H9 (cell line): ENCODE measurements at regions not wholly inside any gene's neighbourhood (a gene's known extent, or its start where the extent isn't known, plus 50 kb on each side); places are given as distances from the start of the nearest gene placed in this dataset.

Source experiments
- DNase-seq: peaks from one replicate; pipeline ENCODE4 v3.0.0-alpha.2; 2017
- H2AFZ ChIP-seq: one replicate; pipeline ENCODE4 v1.6.1; 2013; ENCODE audit warnings: mild to moderate bottlenecking, low read length, control low read depth, moderate library complexity
- H2AK5ac ChIP-seq: 2 replicates; pipeline ENCODE4 v1.6.1; 2013; ENCODE audit warnings: low read length, control low read depth, mixed read lengths; ENCODE audit not compliant: insufficient read length
- H2BK120ac ChIP-seq: one replicate; pipeline ENCODE4 v1.6.1; 2013; ENCODE audit warnings: low read depth, mild to moderate bottlenecking, low read length, control low read depth, inconsistent platforms; ENCODE audit not compliant: poor library complexity, severe bottlenecking
- H2BK12ac ChIP-seq: 2 replicates; pipeline ENCODE4 v1.6.1; 2013; ENCODE audit warnings: low read length, control low read depth, mixed read lengths, low read depth; ENCODE audit not compliant: insufficient read length
- H2BK15ac ChIP-seq: 2 replicates; pipeline ENCODE4 v1.6.1; 2013; ENCODE audit warnings: low read depth, low read length, control low read depth
- H2BK20ac ChIP-seq: one replicate; pipeline ENCODE4 v1.6.1; 2013; ENCODE audit warnings: low read depth, mild to moderate bottlenecking, low read length, control low read depth, inconsistent platforms; ENCODE audit not compliant: poor library complexity, severe bottlenecking
- H2BK5ac ChIP-seq: 2 replicates; pipeline ENCODE4 v1.6.1; 2013; ENCODE audit warnings: low read length, control low read depth, mixed read lengths; ENCODE audit not compliant: insufficient read length
- H3K14ac ChIP-seq: 2 replicates; pipeline ENCODE4 v1.6.1; 2013; ENCODE audit warnings: low read length, control low read depth; ENCODE audit not compliant: insufficient read depth
- H3K18ac ChIP-seq: 2 replicates; pipeline ENCODE4 v1.6.1; 2013; ENCODE audit warnings: low read depth, mild to moderate bottlenecking, mixed read lengths, low read length, control low read depth; ENCODE audit not compliant: insufficient read length
- H3K23ac ChIP-seq: 2 replicates; pipeline ENCODE4 v1.6.1; 2013; ENCODE audit warnings: low read length, control low read depth, mixed read lengths, low read depth; ENCODE audit not compliant: insufficient read length
- H3K23me2 ChIP-seq: 2 replicates; pipeline ENCODE4 v1.6.1; 2013; ENCODE audit warnings: low read depth, mild to moderate bottlenecking, mixed read lengths, low read length, control low read depth; ENCODE audit not compliant: insufficient read length, poor library complexity, severe bottlenecking
- H3K27ac ChIP-seq: 2 replicates; pipeline ENCODE4 v1.5.1; 2013; ENCODE audit warnings: low read length, control low read depth, mixed read lengths, low read depth; ENCODE audit not compliant: insufficient read length
- H3K27me3 ChIP-seq: 2 replicates; pipeline ENCODE4 v1.6.1; 2013; ENCODE audit warnings: low read length, control low read depth, inconsistent platforms; ENCODE audit not compliant: insufficient read depth
- H3K4ac ChIP-seq: 2 replicates; pipeline ENCODE4 v1.6.1; 2013; ENCODE audit warnings: low read depth, mild to moderate bottlenecking, control low read depth, inconsistent platforms, low read length, moderate library complexity
- H3K4me1 ChIP-seq: 2 replicates; pipeline ENCODE4 v1.6.1; 2013; ENCODE audit warnings: low read length, control low read depth, inconsistent platforms; ENCODE audit not compliant: insufficient read depth
- H3K4me2 ChIP-seq: 2 replicates; pipeline ENCODE4 v1.6.1; 2013; ENCODE audit warnings: low read length, control low read depth, mixed read lengths; ENCODE audit not compliant: insufficient read length, insufficient read depth
- H3K56ac ChIP-seq: 2 replicates; pipeline ENCODE4 v1.6.1; 2013; ENCODE audit warnings: low read depth, mild to moderate bottlenecking, mixed read lengths, low read length, control low read depth; ENCODE audit not compliant: insufficient read length
- H3K79me1 ChIP-seq: 2 replicates; pipeline ENCODE4 v1.6.1; 2013; ENCODE audit warnings: low read depth, mild to moderate bottlenecking, moderate library complexity, low read length, control low read depth, inconsistent platforms; ENCODE audit not compliant: insufficient read depth, poor library complexity, severe bottlenecking
- H3K79me2 ChIP-seq: 2 replicates; pipeline ENCODE4 v1.6.1; 2013; ENCODE audit warnings: low read length, control low read depth, inconsistent platforms; ENCODE audit not compliant: insufficient read depth
- H3K9ac ChIP-seq: 2 replicates; pipeline ENCODE4 v1.6.1; 2013; ENCODE audit warnings: low read length, control low read depth, mixed read lengths; ENCODE audit not compliant: insufficient read length; ENCODE audit errors: extremely low read depth
- H3K9me3 ChIP-seq: one replicate; pipeline ENCODE4 v1.6.1; 2013; ENCODE audit warnings: low read depth, low read length, inconsistent platforms; ENCODE audit not compliant: control insufficient read depth
- H3T11ph ChIP-seq: one replicate; pipeline ENCODE4 v1.6.1; 2013; ENCODE audit warnings: mild to moderate bottlenecking, low read length, control low read depth, inconsistent platforms
- H4K20me1 ChIP-seq: one replicate; pipeline ENCODE4 v1.6.1; 2013; ENCODE audit not compliant: control insufficient read depth, insufficient read length, insufficient read depth
- H4K5ac ChIP-seq: 2 replicates; pipeline ENCODE4 v1.6.1; 2013; ENCODE audit warnings: low read depth, mild to moderate bottlenecking, mixed read lengths, low read length, control low read depth; ENCODE audit not compliant: insufficient read length
- H4K8ac ChIP-seq: replicated peaks from 2 replicates; pipeline ENCODE4 v1.6.1; 2013; ENCODE audit warnings: low read length, control low read depth, mixed read lengths, low read depth; ENCODE audit not compliant: insufficient read length
- H4K91ac ChIP-seq: 2 replicates; pipeline ENCODE4 v1.6.1; 2013; ENCODE audit warnings: low read depth, mild to moderate bottlenecking, moderate library complexity, mixed read lengths, low read length, control low read depth; ENCODE audit not compliant: insufficient read length
- H3K27ac Mint-ChIP-seq, 3 experiments: 2 replicates in 2 of 3; 3 replicates in 1 of 3; pipeline ENCODE4 v1.8.0; 2020 to 2021; ENCODE audit warnings: mixed read lengths in 3 of 3, mild to moderate bottlenecking in 1 of 3, moderate library complexity in 1 of 3
- H3K27me3 Mint-ChIP-seq: 2 replicates; pipeline ENCODE4 v1.8.0; 2021; ENCODE audit warnings: low read depth, mild to moderate bottlenecking, moderate library complexity, mixed read lengths
- H3K36me3 Mint-ChIP-seq, 3 experiments: 2 replicates in 2 of 3; 3 replicates in 1 of 3; pipeline ENCODE4 v1.8.0; 2020 to 2021; ENCODE audit warnings: low read depth in 3 of 3, mixed read lengths in 3 of 3; ENCODE audit not compliant: insufficient read depth in 1 of 3
- H3K4me1 Mint-ChIP-seq, 2 experiments: 2 replicates each; pipeline ENCODE4 v1.8.0; 2020; ENCODE audit warnings: mixed read lengths in 2 of 2
- H3K4me3 Mint-ChIP-seq, 2 experiments: 2 replicates in 1 of 2; 3 replicates in 1 of 2; pipeline ENCODE4 v1.8.0; 2020 to 2021; ENCODE audit warnings: mild to moderate bottlenecking in 2 of 2, mixed read lengths in 2 of 2, moderate library complexity in 1 of 2
- H3K9me3 Mint-ChIP-seq, 2 experiments: 2 replicates in 1 of 2; 3 replicates in 1 of 2; pipeline ENCODE4 v1.8.0; 2020; ENCODE audit warnings: mild to moderate bottlenecking in 2 of 2, mixed read lengths in 2 of 2, moderate library complexity in 1 of 2
- CTCF ChIP-seq: fragments of 200-600 bp; sonication (generic); conservative IDR thresholded peaks from 3 replicates; pipeline ENCODE4 v1.8.0; 2021; ENCODE audit warnings: antibody characterized with exemption, mild to moderate bottlenecking
- WGBS: extraction: QIAGEN DNeasy Blood & Tissue Kit; methylation state at CpG from one replicate; pipeline ENCODE4 v1.1.7; 2013; ENCODE audit warnings: missing lambda C conversion rate, low lambda C conversion rate, mixed read lengths; ENCODE audit not compliant: insufficient read length; ENCODE audit errors: extremely low coverage; 5-methylcytosine and 5-hydroxymethylcytosine counted together

GRCh38 chr2:120910164-120910563 is 174.5 kb downstream of the GLI2 start:
- Mint-ChIP-seq H3K9me3 (no peaks in the 10 kb centered on the region), H3K27ac (peak overlapping the region in 1 of 3 experiments; percentile 79; a peak in 2 of 7 replicates), H3K4me3 (no peak overlapping the region), H3K36me3 (peaks cover 7 to 13% (median 8%) of the 10 kb centered on the region in 3 experiments; a peak in 5 of 7 replicates), H3K27me3 (no peaks in the 10 kb centered on the region; the same call in 1 of the 2 replicates), H3K4me1 (peaks cover 19 to 31% of the 10 kb centered on the region in 2 experiments)
- no CpG with 5 or more reads among the region's 5 CpGs for WGBS
- Histone ChIP-seq H3K27ac (no peak overlapping the region), H3K4ac (no peak overlapping the region), H3K56ac (no peak overlapping the region), H3K9me3 (no peaks in the 10 kb centered on the region), H3K79me1 (no peaks in the 10 kb centered on the region), H3T11ph (no peak overlapping the region), H2BK12ac (no peak overlapping the region), H4K8ac (no peak overlapping the region), H4K5ac (no peak overlapping the region), H3K9ac (no peak overlapping the region), H3K14ac (no peak overlapping the region), H2BK5ac (no peak overlapping the region), H4K20me1 (peaks cover 2% of the 10 kb centered on the region), H3K18ac (no peak overlapping the region), H3K79me2 (peaks cover 2% of the 10 kb centered on the region; the same call in 1 of the 2 replicates), H3K23me2 (no peaks in the 10 kb centered on the region), H4K91ac (no peak overlapping the region), H2BK20ac (no peak overlapping the region), H3K4me2 (no peak overlapping the region), H2AK5ac (no peak overlapping the region), H3K27me3 (no peaks in the 10 kb centered on the region), H2BK15ac (no peak overlapping the region), H2AFZ (no peak overlapping the region), H3K23ac (no peak overlapping the region), H3K4me1 (peaks cover 7% of the 10 kb centered on the region), H2BK120ac (no peak overlapping the region)
- no peak for TF ChIP-seq CTCF
- DNase-seq = no peak
